Kidney epithelial cell (primary cell): ENCODE measurements at regions not wholly inside any gene's neighbourhood (a gene's known extent, or its start where the extent isn't known, plus 50 kb on each side); places are given as distances from the start of the nearest gene placed in this dataset.

Experiments
- DNase-seq: peaks from one replicate; pipeline ENCODE4 v3.0.0-alpha.2; 2010; ENCODE audit warnings: low read depth
- H3K27me3 ChIP-seq: 2 replicates; pipeline ENCODE4 v1.6.0; 2011; ENCODE audit warnings: low read length; ENCODE audit not compliant: control insufficient read depth, insufficient read depth
- H3K36me3 ChIP-seq: 2 replicates; pipeline ENCODE4 v1.5.1; 2011; ENCODE audit warnings: low read length; ENCODE audit not compliant: control insufficient read depth, insufficient read depth
- H3K4me3 ChIP-seq: 2 replicates; pipeline ENCODE4 v1.5.1; 2011; ENCODE audit warnings: low read depth, mild to moderate bottlenecking, control low read depth, low read length
- CTCF ChIP-seq: IDR thresholded peaks from 2 replicates; pipeline ENCODE4 v1.5.1; 2011; ENCODE audit warnings: mild to moderate bottlenecking, moderate library complexity, low read length, control low read depth, inconsistent platforms; ENCODE audit not compliant: insufficient read depth, poor library complexity, severe bottlenecking

GRCh38 chr15:29919380-29919881, 97.2 kb upstream of the TJP1 start:
- no peak for DNase-seq
- H3K27me3 ChIP-seq, result no peaks in the 10 kb centered on the region
- TF ChIP-seq CTCF, result no peak

GRCh38 chr15:29917600-29918597, 95.6 kb upstream of the TJP1 start:
- no peaks in the 10 kb centered on the region for H3K27me3 ChIP-seq
- no peak overlapping the region for H3K4me3 ChIP-seq
- DNase-seq, result no peak
- TF ChIP-seq CTCF, result no peak
- no peaks in the 10 kb centered on the region for H3K36me3 ChIP-seq

More at GRCh38 chr15:29919380-29919881, 97.2 kb upstream of the TJP1 start:
- H3K4me3 ChIP-seq, result no peak overlapping the region
- no peaks in the 10 kb centered on the region for H3K36me3 ChIP-seq

DNA sequence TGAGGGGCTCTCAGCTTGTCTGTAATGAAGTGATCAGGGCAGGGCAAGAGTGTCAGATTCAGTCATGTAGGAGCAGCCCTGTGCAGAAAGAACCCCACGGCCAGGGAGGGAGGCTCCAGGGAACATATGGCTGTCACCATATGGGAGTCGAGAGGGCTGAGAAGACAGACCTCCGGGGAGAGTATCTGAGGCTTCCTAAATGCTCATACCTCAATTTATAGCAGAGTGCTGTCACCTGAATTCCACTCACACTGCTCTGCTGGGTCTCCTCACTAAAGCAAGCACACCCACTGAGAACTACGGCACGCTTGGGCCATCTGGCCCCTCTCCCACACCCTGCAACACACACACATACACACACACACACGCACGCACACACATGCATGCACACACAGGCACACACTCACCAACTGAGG, 92.3 kb upstream of the TJP1 start:
- Histone ChIP-seq H3K27me3 (no peaks in the 10 kb centered on the region), H3K36me3 (no peaks in the 10 kb centered on the region), H3K4me3 (no peak overlapping the region)
- DNase-seq, result no peak
- TF ChIP-seq CTCF, result no peak

GRCh38 chr15:29913528-29914135, 91.4 kb upstream of the TJP1 start:
- DNase-seq, result no peak
- no peaks in the 10 kb centered on the region for H3K36me3 ChIP-seq
- H3K27me3 ChIP-seq, result no peaks in the 10 kb centered on the region
- no peak for TF ChIP-seq CTCF
- H3K4me3 ChIP-seq, result no peak overlapping the region

DNA sequence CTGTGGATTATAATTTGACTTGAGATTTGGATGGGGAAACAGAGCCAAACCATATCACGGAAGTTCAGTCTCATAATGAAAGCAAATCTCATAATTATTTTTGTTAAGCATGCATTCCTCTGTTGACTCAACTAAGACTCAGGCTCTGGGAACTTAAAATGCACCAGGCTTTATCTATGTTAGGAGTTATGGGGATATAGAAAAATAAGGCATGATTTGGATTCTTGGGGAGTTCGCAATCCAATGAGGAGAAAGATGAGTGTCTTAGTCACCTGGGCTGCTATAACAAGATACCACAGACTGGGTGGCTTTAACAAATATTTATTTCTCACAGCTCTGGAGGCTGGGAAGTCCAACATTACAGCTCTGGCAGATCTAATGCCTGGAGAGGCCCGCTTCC, 89.4 kb upstream of the TJP1 start:
- Histone ChIP-seq H3K36me3 (no peaks in the 10 kb centered on the region), H3K27me3 (no peaks in the 10 kb centered on the region), H3K4me3 (no peak overlapping the region)
- no peak for DNase-seq
- no peak for TF ChIP-seq CTCF
